GM20000 (cell line): ENCODE measurements at regions not wholly inside any gene's neighbourhood (a gene's known extent, or its start where the extent isn't known, plus 50 kb on each side); places are given as distances from the start of the nearest gene placed in this dataset.

Source experiments
- DNase-seq: peaks from one replicate; pipeline ENCODE4 v3.0.0; 2012; ENCODE audit warnings: low spot score
- CTCF ChIP-seq: IDR thresholded peaks from 2 replicates; pipeline ENCODE4 v1.5.1; 2012; ENCODE audit warnings: mild to moderate bottlenecking, control low read depth; ENCODE audit errors: extremely low read depth, missing control alignments

- no peak for DNase-seq
- no peak for TF ChIP-seq CTCF
Observed at GRCh38 chr7:16068183-16068582, 353.2 kb downstream of the CRPPA start.

GRCh38 chr7:16067711-16068110, 353.6 kb downstream of the CRPPA start:
- TF ChIP-seq CTCF, result no peak
- no peak for DNase-seq

GRCh38 chr7:16066805-16067459, 354.4 kb downstream of the CRPPA start:
- no peak for TF ChIP-seq CTCF
- no peak for DNase-seq

GRCh38 chr7:16065939-16066338, 355.4 kb downstream of the CRPPA start:
- no peak for TF ChIP-seq CTCF
- DNase-seq, result no peak

GRCh38 chr7:16063716-16064675, 357.3 kb downstream of the CRPPA start:
- DNase-seq, result no peak
- no peak for TF ChIP-seq CTCF

- no peak for TF ChIP-seq CTCF
- DNase-seq, result no peak
Observed at GRCh38 chr7:16063221-16063620, 358.1 kb downstream of the CRPPA start.

GRCh38 chr7:16062269-16062668, 359.1 kb downstream of the CRPPA start:
- no peak for TF ChIP-seq CTCF
- DNase-seq, result no peak
